ENCODE measurements at regions not wholly inside any gene's neighbourhood (a gene's known extent, or its start where the extent isn't known, plus 50 kb on each side); places are given as distances from the start of the nearest gene placed in this dataset.
A peak's percentile ranks its signal among the peaks of the same experiment; 100 is the strongest.

GRCh38 chr7:130919316-130920103 is 185.5 kb upstream of the KLF14 start:
- Histone ChIP-seq H3K27ac (replicated peaks in 1 of 4) (peak overlapping the region; percentile 12 to 80 (median 56)), H3K36me3 (peaks cover 0 to 7% (median 3%) of the 10 kb centered on the region in 4 donors), H3K4me3 (no peak overlapping the region), H3K9me3 (no peaks in the 10 kb centered on the region), H3K4me1 (peaks cover 88 to 100% (median 92%) of the 10 kb centered on the region in 4 donors), H3K27me3 (no peaks in the 10 kb centered on the region)
- intact Hi-C loops (cut with DNase I), result no loop called here
- TF ChIP-seq POLR2AphosphoS5 (IDR thresholded peaks at IDR 0.05) (no peak), EP300 (IDR thresholded peaks at IDR 0.05) (no peak), CTCF (IDR thresholded peaks at IDR 0.05) (no peak), POLR2A (IDR thresholded peaks at IDR 0.05; ENCODE audit: low read depth) (no peak)
- DNase-seq (ENCODE audit: extremely low spot score), result no peak
- 98% methylated on average over 2 of the region's 2 CpGs for WGBS

DNA sequence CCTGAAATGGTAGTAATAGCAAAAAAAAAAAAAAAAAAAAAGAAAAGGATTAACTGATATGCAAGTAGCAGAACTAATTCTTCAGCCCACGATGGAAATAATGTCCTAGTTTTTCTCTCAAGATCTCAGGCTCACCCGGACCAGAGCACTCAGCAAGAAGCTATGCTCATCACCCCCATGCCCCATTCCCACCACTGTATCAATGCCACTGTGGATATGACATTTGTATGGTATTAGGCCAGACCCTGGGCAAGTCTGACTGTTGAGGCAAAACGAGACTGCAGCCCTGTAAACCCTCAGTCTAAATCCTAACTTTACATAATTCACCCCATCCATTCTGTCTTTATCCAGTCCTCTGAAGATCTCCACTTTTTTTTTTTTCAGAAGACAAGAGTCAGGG is 186.1 kb upstream of the KLF14 start:
- H3K4me1 ChIP-seq, result peaks cover 84 to 100% (median 92%) of the 10 kb centered on the region in 4 donors
- H3K9me3 ChIP-seq, result no peaks in the 10 kb centered on the region
- H3K4me3 ChIP-seq, result no peak overlapping the region
- WGBS, result 90% methylated on average over 3 of the region's 3 CpGs
- peak overlapping the region; percentile 65 to 80 (median 78) for H3K27ac ChIP-seq (replicated peaks in 1 of 4)
- intact Hi-C loops (cut with DNase I), result no loop called here
- no peak for DNase-seq (ENCODE audit: extremely low spot score)
- peaks cover 0 to 7% (median 3%) of the 10 kb centered on the region in 4 donors for H3K36me3 ChIP-seq
- no peaks in the 10 kb centered on the region for H3K27me3 ChIP-seq
- TF ChIP-seq EP300 (IDR thresholded peaks at IDR 0.05), result no peak
- TF ChIP-seq CTCF (IDR thresholded peaks at IDR 0.05), result no peak
- no peak for TF ChIP-seq POLR2A (IDR thresholded peaks at IDR 0.05; ENCODE audit: low read depth)
- TF ChIP-seq POLR2AphosphoS5 (IDR thresholded peaks at IDR 0.05), result no peak

DNA sequence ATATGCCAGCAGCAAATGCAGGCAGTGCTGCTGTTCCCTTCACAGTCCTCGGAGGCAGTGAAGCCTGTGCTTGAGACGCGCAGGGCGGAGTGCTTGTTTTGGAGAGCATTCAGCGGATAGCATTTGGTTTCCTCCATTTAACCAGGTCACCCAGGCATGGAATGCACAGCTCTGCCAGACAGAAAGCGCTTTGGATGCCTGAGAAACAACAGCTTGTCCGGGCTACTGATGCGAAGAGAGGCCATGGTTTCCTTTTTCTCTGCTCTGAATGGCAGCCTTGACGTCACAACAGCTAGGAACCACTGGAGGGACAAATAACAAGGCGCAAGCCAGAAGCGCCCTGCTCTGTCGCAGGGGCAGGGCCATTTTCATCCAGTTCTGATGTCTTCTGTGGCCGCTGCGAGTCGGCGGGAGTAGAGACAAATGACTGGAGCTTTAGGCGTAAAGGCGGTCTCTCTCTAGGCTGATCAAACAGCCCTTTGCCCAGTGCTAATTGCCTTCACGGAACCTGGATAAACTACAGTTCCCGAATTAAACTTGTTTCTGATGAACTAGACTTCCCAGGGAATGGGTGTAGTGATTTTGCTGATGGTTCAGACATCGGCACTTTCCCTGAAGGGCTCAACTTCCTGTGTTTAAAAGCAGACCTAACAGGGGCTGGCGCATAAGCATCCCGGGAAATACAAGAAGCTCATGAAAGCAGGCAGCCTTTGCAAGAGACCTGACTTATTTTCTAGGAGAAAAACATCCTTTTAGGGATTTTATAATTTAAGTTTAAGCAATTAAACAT is 187.6 kb upstream of the KLF14 start:
- intact Hi-C loops (cut with DNase I), result no loop called here
- H3K27me3 ChIP-seq, result no peaks in the 10 kb centered on the region
- H3K27ac ChIP-seq (replicated peaks in 1 of 4), result peak overlapping the region; percentile 65 to 80 (median 78)
- no peaks in the 10 kb centered on the region for H3K9me3 ChIP-seq
- 63% methylated on average over 23 of the region's 23 CpGs for WGBS
- H3K36me3 ChIP-seq, result peaks cover 0 to 7% (median 3%) of the 10 kb centered on the region in 4 donors
- TF ChIP-seq POLR2A (IDR thresholded peaks at IDR 0.05; ENCODE audit: low read depth) (no peak), POLR2AphosphoS5 (IDR thresholded peaks at IDR 0.05) (peak; percentile 47 to 57)
- peak; percentile 83 for DNase-seq (ENCODE audit: extremely low spot score)
- peak overlapping the region; percentile 21 to 38 (median 28) for H3K4me3 ChIP-seq
- H3K4me1 ChIP-seq, result peaks cover 69 to 99% (median 90%) of the 10 kb centered on the region in 4 donors

GRCh38 chr7:130922206-130923112 is 188.5 kb upstream of the KLF14 start:
- peak overlapping the region in 2 of 4 donors; percentile 31 to 38 for H3K4me3 ChIP-seq
- TF ChIP-seq CTCF (IDR thresholded peaks at IDR 0.05) (no peak), EP300 (IDR thresholded peaks at IDR 0.05) (no peak), POLR2AphosphoS5 (IDR thresholded peaks at IDR 0.05) (no peak)
- peaks cover 61 to 91% (median 90%) of the 10 kb centered on the region in 4 donors for H3K4me1 ChIP-seq
- no peaks in the 10 kb centered on the region for H3K9me3 ChIP-seq
- intact Hi-C loops (cut with DNase I), result no loop called here
- peaks cover 0 to 13% (median 6%) of the 10 kb centered on the region in 4 donors for H3K36me3 ChIP-seq
- peak overlapping the region; percentile 65 to 80 (median 78) for H3K27ac ChIP-seq (replicated peaks in 1 of 4)
- WGBS, result 65% methylated on average over 4 of the region's 4 CpGs
- H3K27me3 ChIP-seq, result no peaks in the 10 kb centered on the region
- peak; percentile 78 for DNase-seq (ENCODE audit: extremely low spot score)

Data from esophagus muscularis mucosa (tissue), 4 donors.